ENCODE measurements at regions not wholly inside any gene's neighbourhood (a gene's known extent, or its start where the extent isn't known, plus 50 kb on each side); places are given as distances from the start of the nearest gene placed in this dataset.

GRCh38 chr3:117264204-117264994, 554.8 kb downstream of the TUSC7 start:
- intact Hi-C loops (cut with DNase I; ENCODE audit: low total_unique reads), result no loop called here
- Histone ChIP-seq H3K4me3 (no peak overlapping the region), H3K27ac (no peak overlapping the region), H3K27me3 (no peaks in the 10 kb centered on the region), H3K36me3 (no peaks in the 10 kb centered on the region), H3K4me1 (peaks cover 0 to 8% (median 0%) of the 10 kb centered on the region in 4 donors), H3K9me3 (no peaks in the 10 kb centered on the region)
- no peak for DNase-seq
- no peak for TF ChIP-seq CTCF (IDR thresholded peaks at IDR 0.05)
- no peak for TF ChIP-seq EP300 (IDR thresholded peaks at IDR 0.05)
- no peak for TF ChIP-seq POLR2A (IDR thresholded peaks at IDR 0.05)
- TF ChIP-seq POLR2AphosphoS5 (IDR thresholded peaks at IDR 0.05), result no peak
- WGBS, 5 donors, result 82 to 88% (median 83%) methylated on average over 2 of the region's 2 CpGs

GRCh38 chr3:117266806-117267205, 557.2 kb downstream of the TUSC7 start:
- H3K4me3 ChIP-seq, result no peak overlapping the region
- H3K4me1 ChIP-seq, result peaks cover 0 to 6% (median 0%) of the 10 kb centered on the region in 4 donors
- no peaks in the 10 kb centered on the region for H3K9me3 ChIP-seq
- no peaks in the 10 kb centered on the region for H3K36me3 ChIP-seq
- intact Hi-C loops (cut with DNase I; ENCODE audit: low total_unique reads), result no loop called here
- H3K27ac ChIP-seq, result no peak overlapping the region
- no peaks in the 10 kb centered on the region for H3K27me3 ChIP-seq
- DNase-seq, result no peak
- no peak for TF ChIP-seq CTCF (IDR thresholded peaks at IDR 0.05)
- TF ChIP-seq POLR2AphosphoS5 (IDR thresholded peaks at IDR 0.05), result no peak
- no peak for TF ChIP-seq POLR2A (IDR thresholded peaks at IDR 0.05)
- no peak for TF ChIP-seq EP300 (IDR thresholded peaks at IDR 0.05)

- TF ChIP-seq POLR2A (IDR thresholded peaks at IDR 0.05) (no peak), CTCF (IDR thresholded peaks at IDR 0.05) (no peak), POLR2AphosphoS5 (IDR thresholded peaks at IDR 0.05) (no peak), EP300 (IDR thresholded peaks at IDR 0.05) (no peak)
- no peak overlapping the region for H3K27ac ChIP-seq
Observed at GRCh38 chr3:117268318-117268717, 558.7 kb downstream of the TUSC7 start.

GRCh38 chr3:117272274-117272673, 562.7 kb downstream of the TUSC7 start:
- DNase-seq, result no peak
- H3K9me3 ChIP-seq, result no peaks in the 10 kb centered on the region
- TF ChIP-seq EP300 (IDR thresholded peaks at IDR 0.05) (no peak), CTCF (IDR thresholded peaks at IDR 0.05) (no peak), POLR2A (IDR thresholded peaks at IDR 0.05) (no peak), POLR2AphosphoS5 (IDR thresholded peaks at IDR 0.05) (no peak)
- no peak overlapping the region for H3K4me3 ChIP-seq
- H3K27ac ChIP-seq, result no peak overlapping the region
- H3K27me3 ChIP-seq, result no peaks in the 10 kb centered on the region
- intact Hi-C loops (cut with DNase I; ENCODE audit: low total_unique reads), result no loop called here
- H3K36me3 ChIP-seq, result no peaks in the 10 kb centered on the region
- H3K4me1 ChIP-seq, result no peaks in the 10 kb centered on the region
- 86 to 95% (median 94%) methylated on average over 2 of the region's 2 CpGs for WGBS, 5 donors

More at GRCh38 chr3:117268318-117268717, 558.7 kb downstream of the TUSC7 start:
- no peak for DNase-seq
- 70 to 81% (median 77%) methylated on average over 2 of the region's 2 CpGs for WGBS, 5 donors
- intact Hi-C loops (cut with DNase I; ENCODE audit: low total_unique reads), result no loop called here
- H3K9me3 ChIP-seq, result no peaks in the 10 kb centered on the region
- no peaks in the 10 kb centered on the region for H3K27me3 ChIP-seq
- no peaks in the 10 kb centered on the region for H3K36me3 ChIP-seq
- H3K4me3 ChIP-seq, result no peak overlapping the region
- H3K4me1 ChIP-seq, result no peaks in the 10 kb centered on the region
